WERI-Rb-1 (cell line): ENCODE measurements at regions not wholly inside any gene's neighbourhood (a gene's known extent, or its start where the extent isn't known, plus 50 kb on each side); places are given as distances from the start of the nearest gene placed in this dataset.

Experiments used
- DNase-seq: peaks from one replicate; pipeline ENCODE4 v3.0.0-alpha.2; 2020
- H3K27ac ChIP-seq: fragments of 250-450 bp; sonication (Bioruptor Pico); 2 replicates; pipeline ENCODE4 v1.5.1; 2020; ENCODE audit warnings: mild to moderate bottlenecking, moderate library complexity
- H3K27me3 ChIP-seq: fragments of 250-450 bp; sonication (Bioruptor Pico); 2 replicates; pipeline ENCODE4 v1.5.1; 2021; ENCODE audit warnings: mild to moderate bottlenecking, low read depth, moderate library complexity; ENCODE audit not compliant: insufficient read depth, severe bottlenecking
- H3K36me3 ChIP-seq: fragments of 250-450 bp; sonication (Bioruptor Pico); 2 replicates; pipeline ENCODE4 v1.5.1; 2020; ENCODE audit warnings: mild to moderate bottlenecking, moderate library complexity
- H3K4me3 ChIP-seq: 2 replicates; pipeline ENCODE4 v1.5.1; 2011; ENCODE audit warnings: low read depth, mild to moderate bottlenecking, control low read depth, low read length
- H3K9me3 ChIP-seq: fragments of 250-450 bp; sonication (Bioruptor Pico); 2 replicates; pipeline ENCODE4 v1.5.1; 2021; ENCODE audit warnings: mild to moderate bottlenecking, moderate library complexity; ENCODE audit not compliant: severe bottlenecking
- CTCF ChIP-seq: IDR thresholded peaks from 2 replicates; pipeline ENCODE4 v1.5.1; 2011; ENCODE audit warnings: low read depth, mild to moderate bottlenecking, control low read depth, inconsistent platforms, low read length

DNA sequence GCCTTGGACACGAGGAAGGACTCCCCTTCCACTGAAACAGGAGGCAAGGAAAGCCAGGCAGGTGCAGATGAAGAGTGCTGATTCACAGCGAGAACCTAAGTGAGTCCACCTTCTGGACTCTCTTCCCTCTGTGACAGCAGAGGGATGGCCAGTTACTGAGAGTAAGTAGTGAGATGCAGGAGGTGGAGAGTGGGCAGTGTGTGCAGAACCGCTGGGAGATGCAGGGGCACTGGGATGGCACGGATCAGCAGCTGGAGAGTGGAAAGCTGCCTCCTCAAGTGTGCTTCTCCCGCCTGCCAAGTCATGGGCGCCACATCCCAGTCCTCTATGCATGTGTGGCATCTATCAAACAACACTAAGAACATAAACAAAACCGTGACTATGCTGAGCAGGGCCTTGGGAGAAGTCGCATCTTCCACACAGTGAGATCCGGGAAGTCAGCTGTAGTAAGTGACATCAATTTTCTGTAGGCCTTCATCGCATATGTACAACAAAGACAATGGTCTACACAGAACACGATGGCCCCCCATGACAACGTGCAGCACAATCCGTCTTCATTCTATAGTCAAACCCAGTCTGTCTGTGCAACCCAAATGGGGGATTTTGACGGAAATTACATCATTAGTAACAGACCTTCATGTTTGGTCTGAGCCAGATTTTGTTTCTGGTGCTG, 217.4 kb upstream of the KLF14 start:
- no peak for TF ChIP-seq CTCF
- H3K36me3 ChIP-seq, result no peaks in the 10 kb centered on the region

DNA sequence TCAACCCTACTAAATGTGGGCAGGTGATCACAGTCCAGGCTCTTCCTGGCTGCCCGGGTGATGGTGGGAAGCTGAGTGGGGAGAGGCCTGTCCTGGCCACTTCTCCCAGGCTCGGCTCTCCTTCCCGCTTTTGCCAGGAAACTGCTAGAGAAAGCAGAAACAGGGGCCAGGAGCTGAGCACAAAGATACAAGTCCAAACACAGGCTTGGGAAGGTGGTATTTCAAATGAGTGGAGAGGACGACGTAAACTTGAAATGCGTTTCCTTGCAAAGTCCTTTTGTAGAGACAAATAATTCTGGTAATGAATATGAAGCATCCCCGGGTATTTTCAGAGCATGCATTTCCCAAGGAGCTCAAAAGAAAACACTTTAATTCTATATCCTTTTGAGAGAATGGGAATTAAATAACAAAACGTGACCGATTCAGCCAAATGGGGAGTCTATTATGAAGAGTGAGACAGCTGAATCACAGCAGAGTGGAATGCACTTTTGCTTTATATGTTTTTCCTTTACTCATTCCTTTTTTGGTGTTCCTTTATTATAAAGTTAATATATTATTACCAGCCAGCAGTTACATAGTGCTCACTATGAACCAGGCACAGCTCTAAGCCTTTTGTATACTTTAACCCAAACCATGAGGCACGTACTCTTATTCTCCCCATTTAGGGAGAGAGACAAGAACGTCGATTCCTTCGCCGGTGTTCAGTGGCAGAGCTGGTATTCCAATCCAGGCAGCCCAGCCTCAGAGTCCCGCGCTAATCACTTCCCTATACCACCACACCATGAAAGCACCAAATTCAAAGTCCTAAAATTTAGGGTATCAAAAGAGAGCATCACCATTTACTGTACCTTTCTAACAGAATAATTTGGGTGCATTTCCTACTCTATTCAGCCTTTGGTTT, 218.2 kb upstream of the KLF14 start:
- Histone ChIP-seq H3K27me3 (no peaks in the 10 kb centered on the region), H3K36me3 (no peaks in the 10 kb centered on the region), H3K4me3 (no peak overlapping the region), H3K27ac (no peak overlapping the region), H3K9me3 (no peaks in the 10 kb centered on the region)
- DNase-seq, result no peak
- TF ChIP-seq CTCF, result no peak

More for the DNA sequence above, 217.4 kb upstream of the KLF14 start:
- no peak overlapping the region for H3K4me3 ChIP-seq
- DNase-seq, result no peak
- no peak overlapping the region for H3K27ac ChIP-seq
- H3K9me3 ChIP-seq, result no peaks in the 10 kb centered on the region
- H3K27me3 ChIP-seq, result no peaks in the 10 kb centered on the region

DNA sequence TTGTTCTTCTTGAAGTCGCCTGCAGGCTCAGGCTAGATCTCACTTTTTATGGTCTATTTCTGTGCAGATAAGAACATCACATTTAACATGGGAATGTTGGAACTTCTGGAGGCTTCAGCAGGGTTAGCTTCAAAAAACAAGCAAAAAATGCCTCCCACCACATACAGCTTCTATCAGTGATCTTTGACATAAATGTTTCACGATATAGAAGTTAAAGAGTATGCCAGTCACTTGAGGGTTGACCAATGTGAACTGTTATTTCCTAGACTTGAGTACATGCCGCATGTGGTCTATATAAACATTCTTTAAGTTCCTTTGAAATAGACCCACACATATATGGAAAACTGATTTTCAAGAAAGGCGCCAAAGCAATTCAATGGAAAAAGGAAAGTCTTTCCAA, 219.2 kb upstream of the KLF14 start:
- H3K4me3 ChIP-seq, result no peak overlapping the region
- no peaks in the 10 kb centered on the region for H3K9me3 ChIP-seq
- TF ChIP-seq CTCF, result no peak
- DNase-seq, result no peak
- no peak overlapping the region for H3K27ac ChIP-seq
- no peaks in the 10 kb centered on the region for H3K36me3 ChIP-seq
- no peaks in the 10 kb centered on the region for H3K27me3 ChIP-seq

DNA sequence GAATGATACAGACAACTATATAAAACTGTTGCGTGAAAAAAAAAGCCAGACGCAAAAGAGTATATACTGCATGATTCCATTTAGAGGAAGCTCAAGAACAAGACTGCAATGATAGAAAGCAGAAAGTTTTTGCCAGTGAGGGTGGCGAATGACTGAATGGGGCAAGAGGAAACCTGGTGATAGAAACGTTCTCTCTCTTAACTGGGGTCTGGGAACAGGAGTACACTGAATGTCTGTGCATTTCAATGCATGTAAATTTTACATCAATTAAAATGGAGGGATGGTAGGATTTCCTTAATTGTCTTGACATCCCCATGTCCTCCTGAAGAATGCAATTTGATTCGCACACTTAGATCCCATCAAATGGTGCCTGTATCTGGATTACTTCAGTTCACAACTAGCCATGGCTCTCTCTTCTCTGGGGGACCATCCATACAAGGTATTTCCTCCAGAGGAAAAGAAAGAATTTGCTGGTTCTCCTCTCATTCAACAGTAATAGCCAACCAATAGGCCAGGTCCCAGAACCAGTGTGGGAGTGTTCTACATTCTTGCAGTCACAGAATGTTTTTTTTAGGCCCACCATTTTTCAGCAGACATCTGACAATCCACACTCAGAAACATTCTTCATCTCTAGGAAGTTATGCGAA, 221.0 kb upstream of the KLF14 start:
- no peak for DNase-seq
- no peaks in the 10 kb centered on the region for H3K27me3 ChIP-seq
- no peak overlapping the region for H3K4me3 ChIP-seq
- no peaks in the 10 kb centered on the region for H3K36me3 ChIP-seq
- no peaks in the 10 kb centered on the region for H3K9me3 ChIP-seq
- H3K27ac ChIP-seq, result no peak overlapping the region
- TF ChIP-seq CTCF, result no peak

DNA sequence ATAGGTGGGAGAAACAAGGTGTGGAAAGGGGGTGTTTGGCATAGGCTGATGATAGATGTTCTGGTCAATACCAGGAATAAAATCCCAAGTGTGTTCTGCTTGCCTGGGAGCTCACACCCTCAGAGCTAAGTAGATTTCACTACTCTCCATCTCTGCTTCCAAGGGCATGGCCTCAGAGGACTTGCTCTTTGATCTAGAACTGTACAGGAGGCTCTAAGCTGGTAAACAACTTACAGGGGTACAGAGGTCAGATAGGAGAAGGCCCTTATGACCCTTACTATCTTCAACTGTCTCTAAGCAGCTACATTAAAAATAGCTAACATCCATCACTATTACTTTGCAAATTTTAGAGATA, 221.5 kb upstream of the KLF14 start:
- no peak overlapping the region for H3K27ac ChIP-seq
- H3K27me3 ChIP-seq, result no peaks in the 10 kb centered on the region
- TF ChIP-seq CTCF, result no peak
- no peak overlapping the region for H3K4me3 ChIP-seq
- H3K36me3 ChIP-seq, result no peaks in the 10 kb centered on the region
- DNase-seq, result no peak
- H3K9me3 ChIP-seq, result no peaks in the 10 kb centered on the region
